HUES48 (cell line): ENCODE measurements at regions not wholly inside any gene's neighbourhood (a gene's known extent, or its start where the extent isn't known, plus 50 kb on each side); places are given as distances from the start of the nearest gene placed in this dataset.

ENCODE experiments used
- H3K27ac ChIP-seq: one replicate; pipeline ENCODE4 v1.7.0; 2013; ENCODE audit warnings: low read depth, low read length, inconsistent platforms
- H3K27me3 ChIP-seq: 2 replicates; pipeline ENCODE4 v1.6.1; 2013; ENCODE audit warnings: mild to moderate bottlenecking, low read length; ENCODE audit not compliant: control insufficient read depth, insufficient read depth
- H3K36me3 ChIP-seq: 2 replicates; pipeline ENCODE4 v1.6.1; 2013; ENCODE audit warnings: low read length; ENCODE audit not compliant: control insufficient read depth, insufficient read depth
- H3K4me1 ChIP-seq: 2 replicates; pipeline ENCODE4 v1.6.1; 2013; ENCODE audit warnings: mild to moderate bottlenecking, low read length; ENCODE audit not compliant: control insufficient read depth, insufficient read depth
- H3K4me3 ChIP-seq: 2 replicates; pipeline ENCODE4 v1.5.1; 2013; ENCODE audit warnings: mild to moderate bottlenecking, low read depth, low read length
- H3K9ac ChIP-seq: 2 replicates; pipeline ENCODE4 v1.6.1; 2013; ENCODE audit warnings: mild to moderate bottlenecking, low read depth, low read length, moderate library complexity
- H3K9me3 ChIP-seq: 2 replicates; pipeline ENCODE4 v1.6.1; 2013; ENCODE audit warnings: low read length; ENCODE audit not compliant: control insufficient read depth, insufficient read depth

- H3K4me3 ChIP-seq = no peak overlapping the region
- H3K27ac ChIP-seq = no peak overlapping the region
Observed at GRCh38 chr2:7502336-7502735, 585.1 kb downstream of the RNF144A start.

GRCh38 chr2:7508296-7508943 lies 591.2 kb downstream of the RNF144A start:
- Histone ChIP-seq H3K9ac (no peak overlapping the region), H3K4me3 (no peak overlapping the region), H3K9me3 (no peaks in the 10 kb centered on the region), H3K27me3 (no peaks in the 10 kb centered on the region), H3K36me3 (no peaks in the 10 kb centered on the region), H3K4me1 (no peaks in the 10 kb centered on the region), H3K27ac (no peak overlapping the region)

More at GRCh38 chr2:7502336-7502735, 585.1 kb downstream of the RNF144A start:
- H3K9me3 ChIP-seq = no peaks in the 10 kb centered on the region
- no peaks in the 10 kb centered on the region; the same call in 1 of the 2 replicates for H3K4me1 ChIP-seq
- H3K36me3 ChIP-seq = no peaks in the 10 kb centered on the region
- no peaks in the 10 kb centered on the region for H3K27me3 ChIP-seq
- H3K9ac ChIP-seq = no peak overlapping the region

DNA sequence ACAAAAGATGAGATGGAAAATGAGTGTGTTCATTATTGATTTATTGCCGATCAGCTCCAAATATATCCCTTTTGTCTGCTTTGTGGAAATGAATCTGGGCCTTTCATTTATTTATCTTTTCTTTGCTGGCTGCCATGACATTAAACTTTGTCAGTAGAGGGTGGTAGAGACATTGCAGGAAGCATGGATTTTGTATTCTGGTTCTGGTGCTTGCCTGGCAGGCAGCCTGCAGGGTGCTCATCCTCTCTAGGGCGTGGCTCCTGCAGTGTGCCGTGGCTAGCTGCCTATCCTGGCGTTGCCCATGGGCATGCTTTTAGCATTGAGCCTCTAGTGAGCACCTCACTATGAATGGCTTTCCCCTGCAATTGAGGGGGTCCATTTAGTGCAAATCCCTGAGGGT lies 593.1 kb downstream of the RNF144A start:
- Histone ChIP-seq H3K9ac (no peak overlapping the region), H3K27me3 (no peaks in the 10 kb centered on the region), H3K4me3 (no peak overlapping the region), H3K27ac (no peak overlapping the region), H3K9me3 (no peaks in the 10 kb centered on the region), H3K4me1 (no peaks in the 10 kb centered on the region), H3K36me3 (no peaks in the 10 kb centered on the region)

DNA sequence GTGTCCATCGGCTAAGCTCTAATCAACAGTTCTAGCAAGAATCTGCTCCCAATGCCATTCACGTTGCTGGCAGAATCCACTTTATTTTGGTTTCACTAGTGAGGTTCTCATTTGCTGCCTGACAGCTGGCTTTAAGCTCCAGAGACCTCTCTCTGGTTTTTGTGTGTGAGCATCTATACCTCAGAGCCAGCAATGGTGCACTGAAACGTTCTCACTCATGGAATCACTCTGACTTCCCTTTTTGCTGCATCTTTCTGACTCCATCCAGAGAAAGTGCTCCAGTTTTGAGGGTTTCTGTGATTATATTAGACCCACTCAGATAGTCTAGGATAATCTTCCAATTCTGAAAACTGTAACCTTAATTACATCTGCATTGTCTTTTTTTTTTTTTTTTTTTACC lies 596.6 kb downstream of the RNF144A start:
- no peak overlapping the region for H3K4me3 ChIP-seq
- H3K36me3 ChIP-seq = no peaks in the 10 kb centered on the region
- no peak overlapping the region for H3K9ac ChIP-seq
- H3K4me1 ChIP-seq = no peaks in the 10 kb centered on the region
- H3K27me3 ChIP-seq = no peaks in the 10 kb centered on the region
- no peaks in the 10 kb centered on the region for H3K9me3 ChIP-seq
- no peak overlapping the region for H3K27ac ChIP-seq

DNA sequence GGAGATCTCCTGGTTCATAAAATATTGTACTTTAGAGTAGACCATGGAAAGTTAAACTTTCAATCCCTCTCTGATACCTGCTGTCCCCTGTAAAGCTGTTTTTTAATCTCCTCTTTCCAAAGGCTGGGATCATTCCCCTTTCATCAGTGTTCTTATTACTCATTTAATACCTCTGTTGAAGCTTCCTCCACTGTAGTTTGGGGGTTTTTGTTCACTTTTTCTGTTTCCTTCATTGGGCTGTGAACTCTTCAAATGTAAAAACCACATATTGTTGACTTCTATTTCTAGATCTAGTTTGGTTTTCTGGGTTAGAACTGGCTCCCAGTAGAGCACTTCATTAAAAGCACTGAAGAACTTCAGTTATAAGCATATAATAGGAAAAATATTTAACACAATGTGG lies 598.1 kb downstream of the RNF144A start:
- Histone ChIP-seq H3K4me1 (no peaks in the 10 kb centered on the region), H3K27me3 (no peaks in the 10 kb centered on the region), H3K9ac (no peak overlapping the region), H3K36me3 (no peaks in the 10 kb centered on the region), H3K4me3 (no peak overlapping the region), H3K27ac (no peak overlapping the region), H3K9me3 (no peaks in the 10 kb centered on the region)

GRCh38 chr2:7516484-7517063 lies 599.4 kb downstream of the RNF144A start:
- Histone ChIP-seq H3K4me1 (no peaks in the 10 kb centered on the region), H3K36me3 (no peaks in the 10 kb centered on the region), H3K27me3 (no peaks in the 10 kb centered on the region), H3K4me3 (no peak overlapping the region), H3K27ac (no peak overlapping the region), H3K9me3 (no peaks in the 10 kb centered on the region), H3K9ac (no peak overlapping the region)

DNA sequence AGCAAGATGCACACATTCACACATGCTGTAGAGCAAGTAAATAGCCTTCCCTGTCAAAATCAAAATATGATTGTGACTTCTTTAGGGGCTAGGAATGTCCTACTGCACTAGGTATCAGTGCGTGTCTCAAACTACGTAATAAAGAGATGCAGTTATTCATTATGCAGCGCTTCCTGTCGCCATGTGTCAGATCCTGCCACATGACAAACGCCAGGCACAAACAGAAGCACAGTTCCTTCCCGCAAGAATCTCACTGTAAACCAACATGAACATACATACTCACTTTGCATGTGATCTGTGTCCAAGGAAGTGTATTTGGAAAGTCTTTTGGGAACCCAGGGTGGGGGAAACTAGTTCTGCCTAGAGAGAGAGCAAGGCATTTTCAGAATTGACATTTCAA lies 599.9 kb downstream of the RNF144A start:
- Histone ChIP-seq H3K4me1 (no peaks in the 10 kb centered on the region), H3K9me3 (no peaks in the 10 kb centered on the region), H3K9ac (no peak overlapping the region), H3K4me3 (no peak overlapping the region), H3K36me3 (no peaks in the 10 kb centered on the region), H3K27me3 (no peaks in the 10 kb centered on the region), H3K27ac (no peak overlapping the region)

- Histone ChIP-seq H3K36me3 (no peaks in the 10 kb centered on the region), H3K9me3 (no peaks in the 10 kb centered on the region), H3K27me3 (no peaks in the 10 kb centered on the region), H3K4me1 (no peaks in the 10 kb centered on the region), H3K4me3 (no peak overlapping the region), H3K27ac (no peak overlapping the region), H3K9ac (no peak overlapping the region)
Observed at GRCh38 chr2:7517851-7518250, 600.6 kb downstream of the RNF144A start.

- no peaks in the 10 kb centered on the region for H3K36me3 ChIP-seq
- H3K4me1 ChIP-seq = no peaks in the 10 kb centered on the region
- H3K4me3 ChIP-seq = no peak overlapping the region
- H3K9ac ChIP-seq = no peak overlapping the region
- H3K27me3 ChIP-seq = no peaks in the 10 kb centered on the region
- H3K9me3 ChIP-seq = peaks cover under 1% of the 10 kb centered on the region; the same call in 1 of the 2 replicates
- H3K27ac ChIP-seq = no peak overlapping the region
Observed at GRCh38 chr2:7523481-7524120, 606.4 kb downstream of the RNF144A start.

GRCh38 chr2:7524195-7524594 lies 607.0 kb downstream of the RNF144A start:
- Histone ChIP-seq H3K4me1 (no peaks in the 10 kb centered on the region), H3K27me3 (no peaks in the 10 kb centered on the region), H3K9me3 (peaks cover 6% of the 10 kb centered on the region), H3K36me3 (no peaks in the 10 kb centered on the region), H3K4me3 (no peak overlapping the region), H3K27ac (no peak overlapping the region), H3K9ac (no peak overlapping the region)

GRCh38 chr2:7525746-7526145 lies 608.5 kb downstream of the RNF144A start:
- Histone ChIP-seq H3K27ac (no peak overlapping the region), H3K27me3 (no peaks in the 10 kb centered on the region), H3K9ac (no peak overlapping the region), H3K9me3 (peaks cover 19% of the 10 kb centered on the region), H3K36me3 (no peaks in the 10 kb centered on the region), H3K4me1 (no peaks in the 10 kb centered on the region), H3K4me3 (no peak overlapping the region)
